Mammary epithelial cell (primary cell): ENCODE measurements at regions not wholly inside any gene's neighbourhood (a gene's known extent, or its start where the extent isn't known, plus 50 kb on each side); places are given as distances from the start of the nearest gene placed in this dataset.

Experiments used
- CTCF ChIP-seq, 2 donors: IDR thresholded peaks in 1 of 2; conservative IDR thresholded peaks in 1 of 2; 2 replicates each; pipeline ENCODE4 v1.5.1; 2011 to 2012; ENCODE audit warnings: inconsistent platforms in 2 of 2, low read length in 2 of 2, mild to moderate bottlenecking in 2 of 2, control low read depth in 1 of 2, low read depth in 1 of 2; ENCODE audit not compliant: insufficient read depth in 1 of 2; ENCODE audit errors: extremely low read depth in 1 of 2
- EZH2 ChIP-seq: IDR thresholded peaks from 2 replicates; pipeline ENCODE4 v1.6.1; 2012; ENCODE audit warnings: low read length, inconsistent platforms, borderline replicate concordance

GRCh38 chr3:148191966-148192365 lies 505.7 kb upstream of the AGTR1 start:
- TF ChIP-seq CTCF (conservative IDR thresholded peaks at IDR 0.05 in 1 of 2, IDR thresholded peaks at IDR 0.05 in 1 of 2; ENCODE audit: extremely low read depth in 1 of 2, insufficient read depth in 1 of 2, low read depth in 1 of 2, low read length in 2 of 2) (no peak), EZH2 (no peak)
